ENCODE measurements at regions not wholly inside any gene's neighbourhood (a gene's known extent, or its start where the extent isn't known, plus 50 kb on each side); places are given as distances from the start of the nearest gene placed in this dataset.

GRCh38 chr2:14867853-14868252 is 235.3 kb downstream of the LRATD1 start (continued):
- TF ChIP-seq ZNF331 (CRISPR knock-in tag; IDR thresholded peaks at IDR 0.05; ENCODE audit: low read depth), result no peak

GRCh38 chr2:14872779-14873325 is 240.3 kb downstream of the LRATD1 start:
- ATAC-seq, result no peak
- H3K27me3 Mint-ChIP-seq (ENCODE audit: insufficient read depth, low read depth, poor library complexity), result no peaks in the 10 kb centered on the region
- Histone ChIP-seq H3F3A (replicated peaks; ENCODE audit: low read depth) (no peaks in the 10 kb centered on the region), H3K27me3 (ENCODE audit: insufficient read depth) (no peaks in the 10 kb centered on the region), H3K4me2 (no peak overlapping the region), H3K4me3 (no peak overlapping the region), H3K4me1 (ENCODE audit: insufficient read depth) (no peaks in the 10 kb centered on the region), H3K36me3 (ENCODE audit: insufficient read depth) (no peaks in the 10 kb centered on the region), H4K20me1 (replicated peaks; ENCODE audit: insufficient read depth) (no peaks in the 10 kb centered on the region), H2AFZ (peak overlapping the region; percentile 66; the same call in 1 of the 2 replicates), H3K79me2 (replicated peaks; ENCODE audit: insufficient read depth) (no peaks in the 10 kb centered on the region), H3K9me2 (ENCODE audit: insufficient read depth) (0 out of 2 replicates have a peak, but pooled peaks cover 5% of the 10 kb centered on the region), H3K27ac (ENCODE audit: low read depth) (no peak overlapping the region)
- TF ChIP-seq CREB1 (CRISPR knock-in tag; IDR thresholded peaks at IDR 0.05; ENCODE audit: low read depth), result no peak
- no peak for TF ChIP-seq JUNB (IDR thresholded peaks at IDR 0.05; ENCODE audit: unreplicated experiment)
- TF ChIP-seq NANOG (IDR thresholded peaks at IDR 0.05; ENCODE audit: borderline replicate concordance), result no peak
- no peak for TF ChIP-seq POLR2AphosphoS5 (IDR thresholded peaks at IDR 0.05; ENCODE audit: low read depth)
- TF ChIP-seq ZNF114 (CRISPR knock-in tag; IDR thresholded peaks at IDR 0.05), result no peak
- TF ChIP-seq STAT1 (IDR thresholded peaks at IDR 0.05; ENCODE audit: unreplicated experiment), result no peak
- TF ChIP-seq ETS1 (IDR thresholded peaks at IDR 0.05), result no peak
- no peak for TF ChIP-seq ZNF462 (CRISPR knock-in tag; IDR thresholded peaks at IDR 0.05)
- TF ChIP-seq CTCF (conservative IDR thresholded peaks at IDR 0.05; ENCODE audit: low read depth in 2 of 2), result no peak
- no peak for TF ChIP-seq REST (IDR thresholded peaks at IDR 0.05; ENCODE audit: unreplicated experiment)
- TF ChIP-seq EZH2 (IDR thresholded peaks at IDR 0.05; ENCODE audit: low read depth, unreplicated experiment), result no peak
- peaks cover 9% of the 10 kb centered on the region; the same call in 1 of the 3 replicates for H3K36me3 Mint-ChIP-seq (ENCODE audit: low read depth)
- peaks cover 17% of the 10 kb centered on the region; the same call in 2 of the 3 replicates for H3K9me3 Mint-ChIP-seq
- no peak overlapping the region for H3K4me3 Mint-ChIP-seq
- no peaks in the 10 kb centered on the region for H3K4me1 Mint-ChIP-seq
- DNase-seq (ENCODE audit: low spot score), result no peak
- H3K27ac Mint-ChIP-seq, result no peak overlapping the region

Measured in GM23338 (cell line).